Posterior vena cava (tissue), 2 donors: ENCODE measurements at regions not wholly inside any gene's neighbourhood (a gene's known extent, or its start where the extent isn't known, plus 50 kb on each side); places are given as distances from the start of the nearest gene placed in this dataset.
"Not testable (repeated sequence)": the region's sequence is repeated elsewhere in the genome, so short reads cannot be mapped to it uniquely, and the experiment has no call there.

ENCODE experiments used
- DNase-seq: peaks from one replicate; pipeline ENCODE4 v3.0.0-alpha.2; 2020; ENCODE audit warnings: low spot score
- intact Hi-C, 2 donors: fragments of 100-400 bp; cut with DNase I; formaldehyde crosslinking; loops; one replicate each; pipeline versions ENCODE4 v1.14.1 to v1.14.2; 2022 to 2023
- donor health status: DM: yes; HTN: yes; CAD: no.
- donor health status: DM: yes; HTN: yes; CAD: no.

- intact Hi-C loops = no loop called here
- DNase-seq = no peak
Measured at GRCh38 chr5:84794486-84795035, 409.9 kb upstream of the EDIL3 start.

GRCh38 chr5:84791730-84792129 lies 407.1 kb upstream of the EDIL3 start:
- no peak for DNase-seq
- intact Hi-C loops = no loop called here

GRCh38 chr5:84791138-84791537 lies 406.5 kb upstream of the EDIL3 start:
- no peak for DNase-seq
- intact Hi-C loops = no loop called here

GRCh38 chr5:84790406-84790805 lies 405.7 kb upstream of the EDIL3 start:
- intact Hi-C loops = no loop called here
- no peak for DNase-seq

GRCh38 chr5:84783003-84783402 lies 398.3 kb upstream of the EDIL3 start:
- no peak for DNase-seq
- intact Hi-C loops = no loop called here

GRCh38 chr5:84779186-84779585 lies 394.5 kb upstream of the EDIL3 start:
- intact Hi-C loops = no loop called here
- no peak for DNase-seq

GRCh38 chr5:84764227-84764626 lies 379.5 kb upstream of the EDIL3 start:
- DNase-seq = no peak
- intact Hi-C loops = no loop called here

GRCh38 chr5:84758008-84758407 lies 373.3 kb upstream of the EDIL3 start:
- intact Hi-C loops = no loop called here
- no peak for DNase-seq

- intact Hi-C loops = no loop called here
Measured at GRCh38 chr5:84752780-84753179, 368.1 kb upstream of the EDIL3 start.

GRCh38 chr5:84748313-84748712 lies 363.6 kb upstream of the EDIL3 start:
- intact Hi-C loops = no loop called here
- DNase-seq = no peak

More at GRCh38 chr5:84752780-84753179, 368.1 kb upstream of the EDIL3 start:
- DNase-seq = no peak

- DNase-seq, intact Hi-C loops: not testable (repeated sequence)
Measured at GRCh38 chr5:84746280-84746679, 361.6 kb upstream of the EDIL3 start.

- DNase-seq = no peak
Measured at GRCh38 chr5:84741056-84741455, 356.4 kb upstream of the EDIL3 start.

GRCh38 chr5:84729326-84729725 lies 344.6 kb upstream of the EDIL3 start:
- intact Hi-C loops = no loop called here
- no peak for DNase-seq

More at GRCh38 chr5:84741056-84741455, 356.4 kb upstream of the EDIL3 start:
- intact Hi-C loops = no loop called here

GRCh38 chr5:84727708-84728107 lies 343.0 kb upstream of the EDIL3 start:
- intact Hi-C loops = no loop called here
- DNase-seq = no peak

GRCh38 chr5:84725946-84726570 lies 341.4 kb upstream of the EDIL3 start:
- intact Hi-C loops = no loop called here
- DNase-seq = no peak

GRCh38 chr5:84724683-84725082 lies 340.0 kb upstream of the EDIL3 start:
- DNase-seq = no peak
- intact Hi-C loops = no loop called here

GRCh38 chr5:84724181-84724580 lies 339.5 kb upstream of the EDIL3 start:
- intact Hi-C loops = no loop called here
- DNase-seq = no peak

GRCh38 chr5:84718377-84718776 lies 333.7 kb upstream of the EDIL3 start:
- intact Hi-C loops = no loop called here
- DNase-seq = no peak

GRCh38 chr5:84715686-84716085 lies 331.0 kb upstream of the EDIL3 start:
- DNase-seq = no peak
- intact Hi-C loops = no loop called here

GRCh38 chr5:84715091-84715490 lies 330.4 kb upstream of the EDIL3 start:
- DNase-seq = no peak
- intact Hi-C loops = no loop called here

- no peak for DNase-seq
- intact Hi-C loops = no loop called here
Measured at GRCh38 chr5:84709075-84709474, 324.4 kb upstream of the EDIL3 start.
